ENCODE measurements at regions not wholly inside any gene's neighbourhood (a gene's known extent, or its start where the extent isn't known, plus 50 kb on each side); places are given as distances from the start of the nearest gene placed in this dataset.
"Not testable (repeated sequence)": the region's sequence is repeated elsewhere in the genome, so short reads cannot be mapped to it uniquely, and the experiment has no call there.

DNA sequence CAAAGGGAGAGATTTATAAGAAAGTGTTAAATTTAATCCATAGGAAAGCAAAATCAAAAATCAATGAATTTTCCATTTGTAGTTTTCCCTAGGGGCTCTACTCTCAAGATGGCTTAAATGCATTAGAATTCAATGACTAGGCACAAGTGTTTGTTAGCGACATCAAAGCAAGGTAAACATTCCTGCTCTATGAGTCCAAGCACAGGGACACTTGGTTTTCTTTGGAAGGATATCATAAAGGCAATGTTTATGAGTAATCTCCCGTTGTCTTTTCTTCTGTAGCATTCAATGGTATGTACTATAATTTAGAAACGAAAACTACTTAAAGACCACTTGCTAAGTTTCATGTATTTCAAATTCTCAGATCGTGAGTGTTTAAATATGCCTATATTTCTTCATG lies 54.8 kb upstream of the ZNF717 start:
- DNase-seq; H3K14ac ChIP-seq (ENCODE audit: low read length in 2 of 2); H3K18ac ChIP-seq (ENCODE audit: low read depth in 1 of 2, low read length in 2 of 2); H3K23ac ChIP-seq (ENCODE audit: low read length in 2 of 2); H3K4me1 ChIP-seq (ENCODE audit: control insufficient read depth, insufficient read depth, low read depth, low read length); H2BK120ac ChIP-seq (ENCODE audit: low read depth, low read length); H2AK5ac ChIP-seq (ENCODE audit: low read length, severe bottlenecking); H3K27me3 ChIP-seq (ENCODE audit: control insufficient read depth in 1 of 2, insufficient read depth in 1 of 2, low read length in 2 of 2); H3K79me1 ChIP-seq (replicated peaks; ENCODE audit: low read length, poor library complexity, severe bottlenecking); H3K9me3 ChIP-seq (ENCODE audit: control insufficient read depth, low read length); H3K4me2 ChIP-seq (ENCODE audit: low read length, poor library complexity, severe bottlenecking); H2BK12ac ChIP-seq (ENCODE audit: low read length in 2 of 2); H3K36me3 ChIP-seq (ENCODE audit: control insufficient read depth in 1 of 2, insufficient read depth in 2 of 2, low read depth in 1 of 2, low read length in 2 of 2); H2BK5ac ChIP-seq (ENCODE audit: low read depth, low read length, poor library complexity, severe bottlenecking); H3K27ac ChIP-seq (ENCODE audit: low read length, poor library complexity, severe bottlenecking); H4K8ac ChIP-seq (ENCODE audit: low read length); H3K4ac ChIP-seq (ENCODE audit: low read depth in 1 of 2, low read length in 2 of 2); H3K4me3 ChIP-seq (ENCODE audit: insufficient read depth in 1 of 2, low read depth in 1 of 2, low read length in 2 of 2); H4K91ac ChIP-seq (ENCODE audit: low read length); H2BK15ac ChIP-seq (ENCODE audit: low read depth, poor library complexity, severe bottlenecking); H2AFZ ChIP-seq (ENCODE audit: low read depth, low read length); H3K9ac ChIP-seq (ENCODE audit: low read length): not testable (repeated sequence)
- 81% methylated on average over 1 of the region's 4 CpGs for WGBS

DNA sequence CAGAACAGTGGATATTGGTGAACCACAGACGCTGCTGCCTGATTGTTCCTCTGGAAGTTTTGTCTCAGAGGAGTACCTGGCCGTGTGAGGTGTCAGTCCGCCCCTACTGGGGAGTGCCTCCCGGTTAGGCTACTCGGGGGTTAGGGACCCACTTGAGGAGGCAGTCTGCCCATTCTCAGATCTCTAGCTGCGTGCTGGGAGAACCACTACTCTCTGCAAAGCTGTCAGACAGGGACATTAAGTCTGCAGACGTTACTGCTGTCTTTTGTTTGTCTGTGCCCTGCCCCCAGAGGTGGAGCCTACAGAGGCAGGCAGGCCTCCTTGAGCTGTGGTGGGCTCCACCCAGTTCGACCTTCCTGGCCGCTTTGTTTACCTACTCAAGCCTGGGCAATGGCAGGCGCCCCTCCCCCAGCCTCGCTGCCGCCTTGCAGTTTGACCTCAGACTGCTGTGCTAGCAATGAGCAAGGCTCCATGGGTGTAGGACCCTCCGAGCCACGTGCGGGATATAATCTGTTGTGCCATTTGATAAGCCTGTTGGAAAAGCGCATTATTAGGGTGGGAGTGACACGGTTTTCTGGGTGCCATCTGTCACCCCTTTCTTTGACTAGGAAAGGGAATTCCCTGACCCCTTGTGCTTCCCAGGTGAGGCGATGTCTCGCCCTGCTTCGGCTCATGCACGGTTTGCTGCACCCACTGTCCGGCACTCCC lies 65.1 kb upstream of the ZNF717 start:
- not testable (repeated sequence) for H2BK120ac ChIP-seq (ENCODE audit: low read depth, low read length); H2BK15ac ChIP-seq (ENCODE audit: low read depth, poor library complexity, severe bottlenecking); H3K9ac ChIP-seq (ENCODE audit: low read length); H3K14ac ChIP-seq (ENCODE audit: low read length in 2 of 2); H4K91ac ChIP-seq (ENCODE audit: low read length); H4K8ac ChIP-seq (ENCODE audit: low read length); H2BK5ac ChIP-seq (ENCODE audit: low read depth, low read length, poor library complexity, severe bottlenecking); H3K27me3 ChIP-seq (ENCODE audit: control insufficient read depth in 1 of 2, insufficient read depth in 1 of 2, low read length in 2 of 2); DNase-seq; H3K4me3 ChIP-seq (ENCODE audit: insufficient read depth in 1 of 2, low read depth in 1 of 2, low read length in 2 of 2); H2BK12ac ChIP-seq (ENCODE audit: low read length in 2 of 2); H3K4me2 ChIP-seq (ENCODE audit: low read length, poor library complexity, severe bottlenecking); H3K79me1 ChIP-seq (replicated peaks; ENCODE audit: low read length, poor library complexity, severe bottlenecking); H3K18ac ChIP-seq (ENCODE audit: low read depth in 1 of 2, low read length in 2 of 2); H2AK5ac ChIP-seq (ENCODE audit: low read length, severe bottlenecking); H2AFZ ChIP-seq (ENCODE audit: low read depth, low read length); H3K36me3 ChIP-seq (ENCODE audit: control insufficient read depth in 1 of 2, insufficient read depth in 2 of 2, low read depth in 1 of 2, low read length in 2 of 2); H3K4ac ChIP-seq (ENCODE audit: low read depth in 1 of 2, low read length in 2 of 2); H3K9me3 ChIP-seq (ENCODE audit: control insufficient read depth, low read length); H3K4me1 ChIP-seq (ENCODE audit: control insufficient read depth, insufficient read depth, low read depth, low read length); H3K23ac ChIP-seq (ENCODE audit: low read length in 2 of 2); H3K27ac ChIP-seq (ENCODE audit: low read length, poor library complexity, severe bottlenecking)
- 55% methylated on average over 22 of the region's 22 CpGs for WGBS

DNA sequence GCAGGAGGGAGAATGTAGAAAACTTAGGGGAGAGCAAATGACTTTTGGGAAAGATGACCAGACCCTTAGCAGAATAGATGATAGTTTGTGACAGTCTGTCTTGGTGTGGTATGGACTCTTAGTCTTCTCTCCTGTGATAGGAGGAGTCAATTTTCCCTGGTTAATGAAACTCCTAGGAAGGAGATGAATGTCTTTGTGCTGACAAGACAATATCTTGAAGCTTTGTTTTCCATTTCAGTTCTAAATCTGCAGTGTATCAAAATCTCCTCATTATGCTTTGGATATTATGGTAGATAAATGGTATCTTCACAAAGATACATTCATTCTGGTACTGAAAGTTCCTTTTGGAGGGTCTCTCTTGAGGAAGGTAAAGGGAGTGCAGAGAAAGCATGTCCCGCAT lies 77.8 kb upstream of the ZNF717 start:
- Histone ChIP-seq H3K9me3 (ENCODE audit: control insufficient read depth, low read length) (peaks cover 6% of the 10 kb centered on the region), H3K4me2 (ENCODE audit: low read length, poor library complexity, severe bottlenecking) (no peak overlapping the region), H3K27ac (ENCODE audit: low read length, poor library complexity, severe bottlenecking) (no peak overlapping the region), H2BK5ac (ENCODE audit: low read depth, low read length, poor library complexity, severe bottlenecking) (no peak overlapping the region), H3K36me3 (ENCODE audit: control insufficient read depth in 1 of 2, insufficient read depth in 2 of 2, low read depth in 1 of 2, low read length in 2 of 2) (no peaks in the 10 kb centered on the region), H4K8ac (ENCODE audit: low read length) (no peak overlapping the region), H3K4me1 (ENCODE audit: control insufficient read depth, insufficient read depth, low read depth, low read length) (no peaks in the 10 kb centered on the region), H3K27me3 (ENCODE audit: control insufficient read depth in 1 of 2, insufficient read depth in 1 of 2, low read length in 2 of 2) (no peaks in the 10 kb centered on the region), H3K4me3 (ENCODE audit: insufficient read depth in 1 of 2, low read depth in 1 of 2, low read length in 2 of 2) (no peak overlapping the region), H2BK15ac (ENCODE audit: low read depth, poor library complexity, severe bottlenecking) (no peak overlapping the region), H2AFZ (ENCODE audit: low read depth, low read length) (no peak overlapping the region), H2BK12ac (ENCODE audit: low read length in 2 of 2) (no peak overlapping the region), H2AK5ac (ENCODE audit: low read length, severe bottlenecking) (no peak overlapping the region), H3K18ac (ENCODE audit: low read depth in 1 of 2, low read length in 2 of 2) (no peak overlapping the region), H2BK120ac (ENCODE audit: low read depth, low read length) (no peak overlapping the region), H3K14ac (ENCODE audit: low read length in 2 of 2) (no peak overlapping the region), H4K91ac (ENCODE audit: low read length) (no peak overlapping the region), H3K4ac (ENCODE audit: low read depth in 1 of 2, low read length in 2 of 2) (no peak overlapping the region), H3K9ac (ENCODE audit: low read length) (no peak overlapping the region), H3K23ac (ENCODE audit: low read length in 2 of 2) (no peak overlapping the region), H3K79me1 (replicated peaks; ENCODE audit: low read length, poor library complexity, severe bottlenecking) (no peaks in the 10 kb centered on the region)
- WGBS: 100% methylated on average over 1 of the region's 1 CpG
- no peak for DNase-seq

DNA sequence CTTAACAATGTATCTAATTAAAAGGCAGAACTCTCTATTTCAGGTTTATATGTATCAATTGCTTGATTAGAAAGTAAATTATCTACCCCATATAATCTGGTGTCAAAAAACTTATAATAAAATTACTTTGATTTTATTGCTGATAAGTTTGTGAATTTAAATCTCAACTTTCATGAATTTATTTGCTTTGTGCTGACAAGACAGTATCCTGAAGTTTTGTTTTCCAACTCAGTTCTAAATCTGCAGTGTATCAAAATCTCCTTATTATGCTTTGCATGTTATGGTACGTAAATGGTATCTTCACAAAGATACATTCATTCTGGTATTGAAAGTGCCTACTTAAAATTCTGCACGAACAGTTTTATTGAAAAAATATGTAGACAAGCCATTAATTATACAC lies 78.5 kb upstream of the ZNF717 start:
- Histone ChIP-seq H3K18ac (ENCODE audit: low read depth in 1 of 2, low read length in 2 of 2) (no peak overlapping the region), H3K36me3 (ENCODE audit: control insufficient read depth in 1 of 2, insufficient read depth in 2 of 2, low read depth in 1 of 2, low read length in 2 of 2) (no peaks in the 10 kb centered on the region), H3K9ac (ENCODE audit: low read length) (no peak overlapping the region), H4K91ac (ENCODE audit: low read length) (no peak overlapping the region), H2BK120ac (ENCODE audit: low read depth, low read length) (no peak overlapping the region), H3K27me3 (ENCODE audit: control insufficient read depth in 1 of 2, insufficient read depth in 1 of 2, low read length in 2 of 2) (no peaks in the 10 kb centered on the region), H4K8ac (ENCODE audit: low read length) (no peak overlapping the region), H3K79me1 (replicated peaks; ENCODE audit: low read length, poor library complexity, severe bottlenecking) (no peaks in the 10 kb centered on the region), H3K4me3 (ENCODE audit: insufficient read depth in 1 of 2, low read depth in 1 of 2, low read length in 2 of 2) (no peak overlapping the region), H2AK5ac (ENCODE audit: low read length, severe bottlenecking) (no peak overlapping the region), H3K9me3 (ENCODE audit: control insufficient read depth, low read length) (peaks cover 3% of the 10 kb centered on the region), H3K27ac (ENCODE audit: low read length, poor library complexity, severe bottlenecking) (no peak overlapping the region), H3K4me2 (ENCODE audit: low read length, poor library complexity, severe bottlenecking) (no peak overlapping the region), H3K14ac (ENCODE audit: low read length in 2 of 2) (no peak overlapping the region), H2AFZ (ENCODE audit: low read depth, low read length) (no peak overlapping the region), H2BK5ac (ENCODE audit: low read depth, low read length, poor library complexity, severe bottlenecking) (no peak overlapping the region), H2BK15ac (ENCODE audit: low read depth, poor library complexity, severe bottlenecking) (no peak overlapping the region), H3K23ac (ENCODE audit: low read length in 2 of 2) (no peak overlapping the region), H2BK12ac (ENCODE audit: low read length in 2 of 2) (no peak overlapping the region), H3K4me1 (ENCODE audit: control insufficient read depth, insufficient read depth, low read depth, low read length) (no peaks in the 10 kb centered on the region), H3K4ac (ENCODE audit: low read depth in 1 of 2, low read length in 2 of 2) (no peak overlapping the region)
- WGBS: no CpG with 5 or more reads among the region's 2 CpGs
- no peak for DNase-seq

Data from mesenchymal stem cell (in vitro differentiated cells and primary cell).